Liver (tissue), 8 donors: ENCODE measurements at regions not wholly inside any gene's neighbourhood (a gene's known extent, or its start where the extent isn't known, plus 50 kb on each side); places are given as distances from the start of the nearest gene placed in this dataset.

Experiments used
- DNase-seq: peaks from one replicate; pipeline ENCODE4 v3.0.0-alpha.2; 2017; ENCODE audit warnings: low spot score
- H3K27ac ChIP-seq, 2 donors: one replicate each; pipeline ENCODE4 v1.7.0; 2013; ENCODE audit warnings: inconsistent platforms in 2 of 2, low read length in 2 of 2, control low read depth in 1 of 2, low read depth in 1 of 2, mild to moderate bottlenecking in 1 of 2
- H3K27me3 ChIP-seq, 4 donors: one replicate each; pipeline versions ENCODE4 v1.6.1 to v1.7.0; 2013; ENCODE audit warnings: low read length in 3 of 4, inconsistent platforms in 1 of 4, mild to moderate bottlenecking in 1 of 4, moderate library complexity in 1 of 4; ENCODE audit not compliant: control insufficient read depth in 4 of 4, insufficient read depth in 4 of 4
- H3K36me3 ChIP-seq, 4 donors: one replicate each; pipeline versions ENCODE4 v1.6.1 to v1.7.0; 2013; ENCODE audit warnings: low read length in 3 of 4, mild to moderate bottlenecking in 3 of 4, low read depth in 1 of 4, moderate library complexity in 1 of 4; ENCODE audit not compliant: control insufficient read depth in 4 of 4, insufficient read depth in 3 of 4
- H3K4me1 ChIP-seq, 4 donors: one replicate each; pipeline versions ENCODE4 v1.6.1 to v1.7.0; 2013; ENCODE audit warnings: low read length in 3 of 4, mild to moderate bottlenecking in 3 of 4, moderate library complexity in 1 of 4; ENCODE audit not compliant: control insufficient read depth in 4 of 4, insufficient read depth in 4 of 4
- H3K4me3 ChIP-seq, 3 donors: one replicate each; pipeline versions ENCODE4 v1.6.1 to v1.7.0; 2013; ENCODE audit warnings: low read length in 3 of 3, control low read depth in 1 of 3, low read depth in 1 of 3, mild to moderate bottlenecking in 1 of 3
- H3K9ac ChIP-seq, 2 donors: one replicate each; pipeline ENCODE4 v1.7.0; 2013; ENCODE audit warnings: low read length in 2 of 2, mild to moderate bottlenecking in 2 of 2, moderate library complexity in 2 of 2, control low read depth in 1 of 2, low read depth in 1 of 2
- H3K9me3 ChIP-seq, 4 donors: one replicate each; pipeline versions ENCODE4 v1.6.1 to v1.7.0; 2013; ENCODE audit warnings: low read length in 3 of 4; ENCODE audit not compliant: control insufficient read depth in 4 of 4
- FOXA1 ChIP-seq: IDR thresholded peaks from 2 replicates; pipeline ENCODE4 v1.6.1; 2016; ENCODE audit warnings: antibody characterized with exemption
- GABPA ChIP-seq, 2 donors: IDR thresholded peaks in 1 of 2; conservative IDR thresholded peaks in 1 of 2; 2 replicates each; pipeline ENCODE4 v1.6.1; 2016; ENCODE audit warnings: antibody characterized with exemption in 2 of 2, mild to moderate bottlenecking in 1 of 2, moderate library complexity in 1 of 2
- HNF4G ChIP-seq: IDR thresholded peaks from 2 replicates; pipeline ENCODE4 v1.6.1; 2016; ENCODE audit warnings: antibody characterized with exemption
- JUND ChIP-seq, 2 donors: IDR thresholded peaks; 2 replicates each; pipeline ENCODE4 v1.6.1; 2016; ENCODE audit warnings: antibody characterized with exemption in 2 of 2
- RAD21 ChIP-seq, 2 donors: IDR thresholded peaks; 2 replicates each; pipeline ENCODE4 v1.6.1; 2016; ENCODE audit warnings: antibody characterized with exemption in 2 of 2, mild to moderate bottlenecking in 2 of 2
- RXRA ChIP-seq, 2 donors: IDR thresholded peaks; 2 replicates each; pipeline ENCODE4 v1.6.1; 2017 to 2018; ENCODE audit warnings: antibody characterized with exemption in 2 of 2, mild to moderate bottlenecking in 1 of 2
- TAF1 ChIP-seq: conservative IDR thresholded peaks from 2 replicates; pipeline ENCODE4 v1.6.1; 2016; ENCODE audit warnings: antibody characterized with exemption, mild to moderate bottlenecking
- WGBS: extraction: QIAGEN DNeasy Blood & Tissue Kit; methylation state at CpG from one replicate; pipeline ENCODE4 v1.1.7; 2013; 5-methylcytosine and 5-hydroxymethylcytosine counted together
- TF ChIP-seq, protein P1 (sequence below): IDR thresholded peaks from 2 replicates; pipeline ENCODE4 v1.6.1; 2016; ENCODE audit warnings: antibody characterized with exemption
- TF ChIP-seq, protein P2 (sequence below): IDR thresholded peaks from 2 replicates; pipeline ENCODE4 v1.6.1; 2016; ENCODE audit warnings: antibody characterized with exemption
- TF ChIP-seq, protein P3 (sequence below): IDR thresholded peaks from 2 replicates; pipeline ENCODE4 v1.6.1; 2016; ENCODE audit warnings: antibody characterized with exemption, mild to moderate bottlenecking
- TF ChIP-seq, protein P4 (sequence below): fragments of 150-350 bp; IDR thresholded peaks from 2 replicates; pipeline ENCODE4 v1.5.1; 2017; ENCODE audit warnings: improper control_type of control experiment, low read depth, low read length; ENCODE audit not compliant: missing input control
- TF ChIP-seq, protein P5 (sequence below): IDR thresholded peaks from 2 replicates; pipeline ENCODE4 v1.6.1; 2016; ENCODE audit warnings: antibody characterized with exemption
- donor health status: healthy.
- donor health status: healthy.
- donor health status: healthy.
- donor health status: healthy.
- donor health status: healthy.

DNA sequence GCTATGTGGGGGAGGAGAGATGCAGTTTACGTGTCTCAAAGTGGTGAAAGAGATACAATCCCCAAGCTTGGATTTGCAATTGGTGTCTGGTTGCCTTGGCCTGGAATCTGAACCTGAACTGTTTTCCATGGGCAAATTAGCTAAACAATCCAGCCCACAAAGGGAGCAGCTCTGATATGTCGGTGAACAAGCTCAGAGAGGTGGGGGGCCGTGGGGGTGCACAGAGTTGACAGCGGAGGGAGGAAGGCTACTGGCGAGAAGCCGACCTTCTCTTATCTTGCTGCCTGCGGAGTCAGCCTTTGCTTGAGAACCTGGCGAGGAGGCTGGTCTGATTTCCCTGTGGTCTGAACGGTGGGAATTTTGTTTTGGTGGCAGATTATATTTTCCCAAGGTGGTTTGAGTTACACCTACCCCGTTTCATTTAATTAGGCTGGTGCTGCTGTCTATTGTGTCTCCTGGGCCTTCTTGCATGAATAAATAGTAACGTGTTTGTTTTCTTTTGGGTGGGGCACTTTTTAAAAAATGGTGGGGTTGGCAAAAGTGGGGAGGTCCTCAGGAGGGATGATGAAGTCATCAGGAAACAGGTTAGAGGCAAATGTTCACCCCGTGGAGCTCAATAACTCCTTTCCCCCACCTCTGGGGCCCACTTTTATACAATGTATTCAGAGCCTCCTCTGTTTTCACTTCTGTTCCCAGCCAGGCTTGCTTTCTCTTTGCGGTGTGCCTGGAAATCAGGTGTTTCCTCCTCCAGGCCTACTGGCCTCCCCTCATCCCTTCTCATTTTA is 80.9 kb upstream of the IGFBP5 start:
- no peak for DNase-seq
- H3K4me1 ChIP-seq: no peaks in the 10 kb centered on the region
- peaks cover 0 to 2% (median 0%) of the 10 kb centered on the region in 4 donors for H3K27me3 ChIP-seq
- H3K9me3 ChIP-seq: no peaks in the 10 kb centered on the region
- H3K9ac ChIP-seq: no peak overlapping the region
- TF ChIP-seq, protein P1, sequence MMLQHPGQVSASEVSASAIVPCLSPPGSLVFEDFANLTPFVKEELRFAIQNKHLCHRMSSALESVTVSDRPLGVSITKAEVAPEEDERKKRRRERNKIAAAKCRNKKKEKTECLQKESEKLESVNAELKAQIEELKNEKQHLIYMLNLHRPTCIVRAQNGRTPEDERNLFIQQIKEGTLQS: no peak
- TF ChIP-seq RAD21 (IDR thresholded peaks at IDR 0.05) (no peak), TAF1 (no peak), JUND (IDR thresholded peaks at IDR 0.05) (no peak), FOXA1 (no peak), GABPA (IDR thresholded peaks at IDR 0.05 in 1 of 2, conservative IDR thresholded peaks at IDR 0.05 in 1 of 2) (no peak)
- TF ChIP-seq, protein P2, sequence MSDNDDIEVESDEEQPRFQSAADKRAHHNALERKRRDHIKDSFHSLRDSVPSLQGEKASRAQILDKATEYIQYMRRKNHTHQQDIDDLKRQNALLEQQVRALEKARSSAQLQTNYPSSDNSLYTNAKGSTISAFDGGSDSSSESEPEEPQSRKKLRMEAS: no peak
- TF ChIP-seq, protein P3, sequence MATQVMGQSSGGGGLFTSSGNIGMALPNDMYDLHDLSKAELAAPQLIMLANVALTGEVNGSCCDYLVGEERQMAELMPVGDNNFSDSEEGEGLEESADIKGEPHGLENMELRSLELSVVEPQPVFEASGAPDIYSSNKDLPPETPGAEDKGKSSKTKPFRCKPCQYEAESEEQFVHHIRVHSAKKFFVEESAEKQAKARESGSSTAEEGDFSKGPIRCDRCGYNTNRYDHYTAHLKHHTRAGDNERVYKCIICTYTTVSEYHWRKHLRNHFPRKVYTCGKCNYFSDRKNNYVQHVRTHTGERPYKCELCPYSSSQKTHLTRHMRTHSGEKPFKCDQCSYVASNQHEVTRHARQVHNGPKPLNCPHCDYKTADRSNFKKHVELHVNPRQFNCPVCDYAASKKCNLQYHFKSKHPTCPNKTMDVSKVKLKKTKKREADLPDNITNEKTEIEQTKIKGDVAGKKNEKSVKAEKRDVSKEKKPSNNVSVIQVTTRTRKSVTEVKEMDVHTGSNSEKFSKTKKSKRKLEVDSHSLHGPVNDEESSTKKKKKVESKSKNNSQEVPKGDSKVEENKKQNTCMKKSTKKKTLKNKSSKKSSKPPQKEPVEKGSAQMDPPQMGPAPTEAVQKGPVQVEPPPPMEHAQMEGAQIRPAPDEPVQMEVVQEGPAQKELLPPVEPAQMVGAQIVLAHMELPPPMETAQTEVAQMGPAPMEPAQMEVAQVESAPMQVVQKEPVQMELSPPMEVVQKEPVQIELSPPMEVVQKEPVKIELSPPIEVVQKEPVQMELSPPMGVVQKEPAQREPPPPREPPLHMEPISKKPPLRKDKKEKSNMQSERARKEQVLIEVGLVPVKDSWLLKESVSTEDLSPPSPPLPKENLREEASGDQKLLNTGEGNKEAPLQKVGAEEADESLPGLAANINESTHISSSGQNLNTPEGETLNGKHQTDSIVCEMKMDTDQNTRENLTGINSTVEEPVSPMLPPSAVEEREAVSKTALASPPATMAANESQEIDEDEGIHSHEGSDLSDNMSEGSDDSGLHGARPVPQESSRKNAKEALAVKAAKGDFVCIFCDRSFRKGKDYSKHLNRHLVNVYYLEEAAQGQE: no peak
- TF ChIP-seq, protein P4, sequence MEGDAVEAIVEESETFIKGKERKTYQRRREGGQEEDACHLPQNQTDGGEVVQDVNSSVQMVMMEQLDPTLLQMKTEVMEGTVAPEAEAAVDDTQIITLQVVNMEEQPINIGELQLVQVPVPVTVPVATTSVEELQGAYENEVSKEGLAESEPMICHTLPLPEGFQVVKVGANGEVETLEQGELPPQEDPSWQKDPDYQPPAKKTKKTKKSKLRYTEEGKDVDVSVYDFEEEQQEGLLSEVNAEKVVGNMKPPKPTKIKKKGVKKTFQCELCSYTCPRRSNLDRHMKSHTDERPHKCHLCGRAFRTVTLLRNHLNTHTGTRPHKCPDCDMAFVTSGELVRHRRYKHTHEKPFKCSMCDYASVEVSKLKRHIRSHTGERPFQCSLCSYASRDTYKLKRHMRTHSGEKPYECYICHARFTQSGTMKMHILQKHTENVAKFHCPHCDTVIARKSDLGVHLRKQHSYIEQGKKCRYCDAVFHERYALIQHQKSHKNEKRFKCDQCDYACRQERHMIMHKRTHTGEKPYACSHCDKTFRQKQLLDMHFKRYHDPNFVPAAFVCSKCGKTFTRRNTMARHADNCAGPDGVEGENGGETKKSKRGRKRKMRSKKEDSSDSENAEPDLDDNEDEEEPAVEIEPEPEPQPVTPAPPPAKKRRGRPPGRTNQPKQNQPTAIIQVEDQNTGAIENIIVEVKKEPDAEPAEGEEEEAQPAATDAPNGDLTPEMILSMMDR: no peak
- H3K4me3 ChIP-seq: no peak overlapping the region
- H3K36me3 ChIP-seq: no peaks in the 10 kb centered on the region
- H3K27ac ChIP-seq: no peak overlapping the region
- WGBS: 80% methylated on average over 13 of the region's 13 CpGs

DNA sequence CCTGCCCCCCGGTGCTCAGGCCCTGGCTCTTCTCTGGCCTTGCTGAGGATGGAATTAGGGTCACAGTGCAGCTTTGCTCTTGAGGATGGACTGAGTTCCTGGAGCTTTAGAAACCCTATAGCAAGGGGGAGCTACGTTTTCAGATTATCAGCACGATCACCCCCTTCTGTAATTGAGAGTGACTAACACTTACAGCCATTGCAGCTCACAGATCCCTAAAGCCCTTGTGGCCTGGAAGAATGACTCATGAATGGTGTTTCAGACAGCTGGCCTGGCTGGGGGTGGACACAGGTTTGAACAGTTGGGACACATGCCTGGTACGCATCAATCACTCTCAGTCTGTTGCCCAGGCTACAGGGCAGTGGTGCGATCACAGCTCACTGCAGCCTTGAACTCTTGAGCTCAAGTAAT is 79.7 kb upstream of the IGFBP5 start:
- no peak overlapping the region for H3K4me3 ChIP-seq
- 87% methylated on average over 5 of the region's 5 CpGs for WGBS
- TF ChIP-seq TAF1 (no peak), RXRA (IDR thresholded peaks at IDR 0.05) (no peak), GABPA (IDR thresholded peaks at IDR 0.05 in 1 of 2, conservative IDR thresholded peaks at IDR 0.05 in 1 of 2) (no peak), FOXA1 (no peak), HNF4G (no peak), RAD21 (IDR thresholded peaks at IDR 0.05) (no peak)
- TF ChIP-seq, protein P1: no peak
- TF ChIP-seq, protein P4: no peak
- TF ChIP-seq, protein P5, sequence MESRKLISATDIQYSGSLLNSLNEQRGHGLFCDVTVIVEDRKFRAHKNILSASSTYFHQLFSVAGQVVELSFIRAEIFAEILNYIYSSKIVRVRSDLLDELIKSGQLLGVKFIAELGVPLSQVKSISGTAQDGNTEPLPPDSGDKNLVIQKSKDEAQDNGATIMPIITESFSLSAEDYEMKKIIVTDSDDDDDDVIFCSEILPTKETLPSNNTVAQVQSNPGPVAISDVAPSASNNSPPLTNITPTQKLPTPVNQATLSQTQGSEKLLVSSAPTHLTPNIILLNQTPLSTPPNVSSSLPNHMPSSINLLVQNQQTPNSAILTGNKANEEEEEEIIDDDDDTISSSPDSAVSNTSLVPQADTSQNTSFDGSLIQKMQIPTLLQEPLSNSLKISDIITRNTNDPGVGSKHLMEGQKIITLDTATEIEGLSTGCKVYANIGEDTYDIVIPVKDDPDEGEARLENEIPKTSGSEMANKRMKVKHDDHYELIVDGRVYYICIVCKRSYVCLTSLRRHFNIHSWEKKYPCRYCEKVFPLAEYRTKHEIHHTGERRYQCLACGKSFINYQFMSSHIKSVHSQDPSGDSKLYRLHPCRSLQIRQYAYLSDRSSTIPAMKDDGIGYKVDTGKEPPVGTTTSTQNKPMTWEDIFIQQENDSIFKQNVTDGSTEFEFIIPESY: no peak
- TF ChIP-seq, protein P3: no peak
- no peaks in the 10 kb centered on the region for H3K9me3 ChIP-seq
- DNase-seq: no peak
- H3K27ac ChIP-seq: no peak overlapping the region
- H3K36me3 ChIP-seq: no peaks in the 10 kb centered on the region
- no peaks in the 10 kb centered on the region for H3K4me1 ChIP-seq
- H3K9ac ChIP-seq: no peak overlapping the region
- peaks cover 0 to 2% (median 0%) of the 10 kb centered on the region in 4 donors for H3K27me3 ChIP-seq
